SH-SY5Y (cell line): ENCODE measurements at regions not wholly inside any gene's neighbourhood (a gene's known extent, or its start where the extent isn't known, plus 50 kb on each side); places are given as distances from the start of the nearest gene placed in this dataset.

ENCODE experiments used
- GATA2 ChIP-seq: IDR thresholded peaks from 2 replicates; pipeline ENCODE4 v1.6.1; 2011; ENCODE audit warnings: mild to moderate bottlenecking, low read depth, low read length
- GATA3 ChIP-seq: IDR thresholded peaks from 2 replicates; pipeline ENCODE4 v1.6.1; 2011; ENCODE audit warnings: low read depth, mild to moderate bottlenecking, low read length, moderate library complexity

DNA sequence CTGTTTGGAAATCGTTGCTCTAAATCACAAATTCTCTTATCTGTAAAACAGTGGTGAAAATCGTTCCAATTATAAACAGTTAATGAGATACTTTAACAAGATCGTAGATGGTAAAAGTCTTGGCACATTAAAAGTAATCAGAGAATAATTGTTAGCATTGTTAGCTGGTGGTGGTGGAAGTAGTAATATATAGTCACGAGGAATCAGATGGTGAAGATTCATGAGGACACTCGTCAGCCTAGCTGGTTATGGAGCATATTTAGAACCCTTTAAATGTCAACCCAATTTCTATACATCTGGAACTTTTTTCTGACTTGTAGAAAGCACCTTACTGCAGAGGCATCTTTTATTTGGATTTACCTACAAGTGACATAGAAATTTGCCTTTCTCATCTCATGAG lies 190.8 kb downstream of the TLE1 start:
- TF ChIP-seq GATA2 (no peak), GATA3 (no peak)

GRCh38 chr9:81497091-81497490 lies 192.3 kb downstream of the TLE1 start:
- no peak for TF ChIP-seq GATA3
- no peak for TF ChIP-seq GATA2

GRCh38 chr9:81492710-81493447 lies 196.5 kb downstream of the TLE1 start:
- no peak for TF ChIP-seq GATA2
- no peak for TF ChIP-seq GATA3

GRCh38 chr9:81490605-81491331 lies 198.6 kb downstream of the TLE1 start:
- TF ChIP-seq GATA3: no peak
- no peak for TF ChIP-seq GATA2

DNA sequence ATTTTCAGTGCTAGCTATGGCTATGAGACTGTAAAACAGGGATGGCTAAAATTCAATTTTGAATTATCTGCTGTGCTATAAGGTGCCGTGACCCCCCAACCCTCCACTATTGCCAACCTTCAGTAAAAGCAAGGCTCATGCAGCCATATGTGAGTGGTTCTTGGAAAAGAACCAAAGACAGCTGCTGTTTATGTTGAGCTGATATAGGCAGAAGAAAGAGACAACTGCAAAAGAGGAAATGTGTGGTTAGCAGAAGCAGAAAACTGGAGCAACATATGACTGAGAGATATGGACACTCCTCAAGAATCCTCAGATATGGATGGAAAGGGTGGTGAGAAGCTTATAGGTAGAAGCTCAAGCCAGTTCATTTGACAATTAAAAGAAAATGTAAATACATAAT lies 200.3 kb downstream of the TLE1 start:
- TF ChIP-seq GATA3 (no peak), GATA2 (no peak)

- TF ChIP-seq GATA2 (no peak), GATA3 (no peak)
Measured at GRCh38 chr9:81480828-81481604, 208.3 kb downstream of the TLE1 start.

GRCh38 chr9:81479573-81479972 lies 209.8 kb downstream of the TLE1 start:
- no peak for TF ChIP-seq GATA3
- TF ChIP-seq GATA2: no peak

- TF ChIP-seq GATA2: no peak
- no peak for TF ChIP-seq GATA3
Measured at GRCh38 chr9:81477669-81478068, 211.7 kb downstream of the TLE1 start.

- TF ChIP-seq GATA3 (no peak), GATA2 (no peak)
Measured at GRCh38 chr9:81476813-81477490, 212.4 kb downstream of the TLE1 start.

GRCh38 chr9:81474792-81475191 lies 214.6 kb downstream of the TLE1 start:
- no peak for TF ChIP-seq GATA2
- no peak for TF ChIP-seq GATA3

- TF ChIP-seq GATA2 (no peak), GATA3 (no peak)
Measured at GRCh38 chr9:81474125-81474524, 215.2 kb downstream of the TLE1 start.

GRCh38 chr9:81473708-81474107 lies 215.6 kb downstream of the TLE1 start:
- TF ChIP-seq GATA2 (no peak), GATA3 (no peak)

GRCh38 chr9:81473206-81473605 lies 216.1 kb downstream of the TLE1 start:
- no peak for TF ChIP-seq GATA3
- TF ChIP-seq GATA2: no peak

- TF ChIP-seq GATA2 (no peak), GATA3 (no peak)
Measured at GRCh38 chr9:81472701-81473100, 216.6 kb downstream of the TLE1 start.
